ENCODE measurements at regions not wholly inside any gene's neighbourhood (a gene's known extent, or its start where the extent isn't known, plus 50 kb on each side); places are given as distances from the start of the nearest gene placed in this dataset.

- TF ChIP-seq ZNF292 (tag by site-specific recombination; IDR thresholded peaks at IDR 0.05; ENCODE audit: borderline replicate concordance, low read depth) (no peak), ZNF223 (tag by site-specific recombination; IDR thresholded peaks at IDR 0.05) (no peak), ZNF324 (tag by site-specific recombination; IDR thresholded peaks at IDR 0.05) (no peak), CTCF (tag by site-specific recombination; IDR thresholded peaks at IDR 0.05) (no peak), ZFP41 (tag by site-specific recombination; IDR thresholded peaks at IDR 0.05; ENCODE audit: borderline replicate concordance) (no peak), FEZF1 (tag by site-specific recombination; IDR thresholded peaks at IDR 0.05) (no peak), ZNF10 (tag by site-specific recombination; IDR thresholded peaks at IDR 0.05) (no peak), ZBTB17 (tag by site-specific recombination; IDR thresholded peaks at IDR 0.05) (no peak), KLF8 (tag by site-specific recombination; IDR thresholded peaks at IDR 0.05) (no peak), REST (tag by site-specific recombination; IDR thresholded peaks at IDR 0.05) (no peak), ZNF544 (tag by site-specific recombination; IDR thresholded peaks at IDR 0.05) (no peak), ZNF404 (tag by site-specific recombination; IDR thresholded peaks at IDR 0.05) (no peak)
- TF ChIP-seq, protein P1, sequence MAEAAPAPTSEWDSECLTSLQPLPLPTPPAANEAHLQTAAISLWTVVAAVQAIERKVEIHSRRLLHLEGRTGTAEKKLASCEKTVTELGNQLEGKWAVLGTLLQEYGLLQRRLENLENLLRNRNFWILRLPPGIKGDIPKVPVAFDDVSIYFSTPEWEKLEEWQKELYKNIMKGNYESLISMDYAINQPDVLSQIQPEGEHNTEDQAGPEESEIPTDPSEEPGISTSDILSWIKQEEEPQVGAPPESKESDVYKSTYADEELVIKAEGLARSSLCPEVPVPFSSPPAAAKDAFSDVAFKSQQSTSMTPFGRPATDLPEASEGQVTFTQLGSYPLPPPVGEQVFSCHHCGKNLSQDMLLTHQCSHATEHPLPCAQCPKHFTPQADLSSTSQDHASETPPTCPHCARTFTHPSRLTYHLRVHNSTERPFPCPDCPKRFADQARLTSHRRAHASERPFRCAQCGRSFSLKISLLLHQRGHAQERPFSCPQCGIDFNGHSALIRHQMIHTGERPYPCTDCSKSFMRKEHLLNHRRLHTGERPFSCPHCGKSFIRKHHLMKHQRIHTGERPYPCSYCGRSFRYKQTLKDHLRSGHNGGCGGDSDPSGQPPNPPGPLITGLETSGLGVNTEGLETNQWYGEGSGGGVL (tag by site-specific recombination; IDR thresholded peaks at IDR 0.05): no peak
- TF ChIP-seq, protein P2, sequence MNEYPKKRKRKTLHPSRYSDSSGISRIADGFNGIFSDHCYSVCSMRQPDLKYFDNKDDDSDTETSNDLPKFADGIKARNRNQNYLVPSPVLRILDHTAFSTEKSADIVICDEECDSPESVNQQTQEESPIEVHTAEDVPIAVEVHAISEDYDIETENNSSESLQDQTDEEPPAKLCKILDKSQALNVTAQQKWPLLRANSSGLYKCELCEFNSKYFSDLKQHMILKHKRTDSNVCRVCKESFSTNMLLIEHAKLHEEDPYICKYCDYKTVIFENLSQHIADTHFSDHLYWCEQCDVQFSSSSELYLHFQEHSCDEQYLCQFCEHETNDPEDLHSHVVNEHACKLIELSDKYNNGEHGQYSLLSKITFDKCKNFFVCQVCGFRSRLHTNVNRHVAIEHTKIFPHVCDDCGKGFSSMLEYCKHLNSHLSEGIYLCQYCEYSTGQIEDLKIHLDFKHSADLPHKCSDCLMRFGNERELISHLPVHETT (tag by site-specific recombination; IDR thresholded peaks at IDR 0.05): no peak
These were observed 628.3 kb downstream of the DNAH5 start for GRCh38 chr5:13316176-13316575.
